Heart right ventricle (tissue), 16 donors: ENCODE measurements at regions not wholly inside any gene's neighbourhood (a gene's known extent, or its start where the extent isn't known, plus 50 kb on each side); places are given as distances from the start of the nearest gene placed in this dataset.

ENCODE experiments used
- ATAC-seq, 8 donors: fragments of 200-7000 bp; cut with Tn5 transposase; one replicate each; pipeline ENCODE4 v1.9.1; 2020; ENCODE audit warnings: mild to moderate bottlenecking in 8 of 8, moderate library complexity in 8 of 8, moderate number of reproducible peaks in 1 of 8
- DNase-seq, 2 donors: peaks; one replicate each; pipeline ENCODE4 v3.0.0-alpha.2; 2020
- H3K27ac ChIP-seq, 10 donors: fragments of 200-600 bp; sonication (generic) in 2 of 10; one replicate each; pipeline versions ENCODE4 v1.5.0 to v1.8.0; 2020 to 2022; ENCODE audit warnings: mild to moderate bottlenecking in 3 of 10
- H3K27me3 ChIP-seq, 7 donors: fragments of 200-600 bp; one replicate each; pipeline ENCODE4 v1.8.0; 2021 to 2022; ENCODE audit warnings: mild to moderate bottlenecking in 2 of 7
- H3K36me3 ChIP-seq, 9 donors: fragments of 200-600 bp; sonication (generic) in 1 of 9; one replicate each; pipeline versions ENCODE4 v1.5.0 to v1.8.0; 2020 to 2022; ENCODE audit warnings: mild to moderate bottlenecking in 2 of 9
- H3K4me1 ChIP-seq, 9 donors: fragments of 200-600 bp; sonication (generic) in 1 of 9; one replicate each; pipeline versions ENCODE4 v1.5.0 to v1.8.0; 2020 to 2022; ENCODE audit warnings: mild to moderate bottlenecking in 4 of 9
- H3K4me3 ChIP-seq, 10 donors: fragments of 200-600 bp; sonication (generic) in 2 of 10; one replicate each; pipeline versions ENCODE4 v1.5.0 to v1.8.0; 2020 to 2022; ENCODE audit warnings: mild to moderate bottlenecking in 7 of 10, moderate library complexity in 2 of 10
- H3K9me3 ChIP-seq, 11 donors: fragments of 200-600 bp in 10 of 11; sonication (generic) in 2 of 11; one replicate each; pipeline versions ENCODE4 v1.5.0 to v1.8.0; 2013 to 2022; ENCODE audit warnings: mild to moderate bottlenecking in 2 of 11, control low read depth in 1 of 11, moderate library complexity in 1 of 11
- CTCF ChIP-seq, 9 donors: fragments of 200-600 bp; sonication (generic) in 2 of 9; IDR thresholded peaks; one replicate each; pipeline versions ENCODE4 v1.5.0 to v1.8.0; 2021 to 2022; ENCODE audit warnings: antibody characterized with exemption in 9 of 9, mild to moderate bottlenecking in 5 of 9, moderate library complexity in 1 of 9
- WGBS, 2 donors: extraction: QIAGEN DNeasy Blood & Tissue Kit; methylation state at CpG; one replicate each; pipeline ENCODE4 v1.1.7; 2013; ENCODE audit warnings: inconsistent platforms in 1 of 2; 5-methylcytosine and 5-hydroxymethylcytosine counted together
- intact Hi-C, 10 donors: fragments of 100-400 bp; cut with DNase I; formaldehyde crosslinking; loops; one replicate each; pipeline versions ENCODE4 v1.11.1 to v1.14.2; 2022
- donor health status: Arrhythmogenic right ventricular cardiomyopathy.
- donor health status: ischemic (EF 13 %, LVEDD 7.1; RV severe dilation, severe dysfunction).
- donor health status: healthy with polysubstance abuse.
- donor health status: DM: no; HTN: yes; CAD: no.
- donor health status: DM: no; HTN: no; CAD: no.
- donor health status: ischemic (EF 25% LVEDD 6.9; RV normal size, moderate dysfunction).
- donor health status: ischemic (EF 25% LVEDD 5.7; RV mildly dilated, moderate dysfunction).
- donor health status: healthy.
- donor health status: DM: yes; HTN: yes; CAD: no.
- donor health status: Ischemic cardiomyopathy.
- donor health status: ischemic (EF 35%, LVEDD 5.7; RV mildly dilated, moderate dysfunction).
- donor health status: nonischemic (EF 11% LVEDD 7.7; RV severe dilation, severe dysfunction).
- donor health status: DM: yes; HTN: yes; CAD: no.
- donor health status: PGD.
- donor health status: ischemic (EF 29% LVEDD 5.4; RV normal size, mild dysfunction).
- donor health status: nonischemic (EF 23%, LVEDD 6.1; RV moderate dilation, normal function).

- Histone ChIP-seq H3K9me3 (peaks cover 0 to 8% (median 0%) of the 10 kb centered on the region in 11 donors), H3K27me3 (no peaks in the 10 kb centered on the region), H3K4me3 (no peak overlapping the region), H3K27ac (no peak overlapping the region), H3K4me1 (no peaks in the 10 kb centered on the region), H3K36me3 (no peaks in the 10 kb centered on the region)
- DNase-seq (no peak), ATAC-seq (no peak)
- intact Hi-C loops = no loop called here
- no peak for TF ChIP-seq CTCF (IDR thresholded peaks at IDR 0.05)
- 88 to 90% methylated on average over 4 of the region's 4 CpGs for WGBS, 2 donors
These were observed 168.6 kb upstream of the FAR2 start for GRCh38 chr12:28980436-28980835.

- no peaks in the 10 kb centered on the region for H3K36me3 ChIP-seq
- 59 to 61% methylated on average over 5 of the region's 5 CpGs for WGBS, 2 donors
- no peak for DNase-seq
- no peaks in the 10 kb centered on the region for H3K9me3 ChIP-seq
- peak overlapping the region in 4 of 10 donors; percentile 10 to 59 (median 28) for H3K27ac ChIP-seq
- H3K4me1 ChIP-seq = peaks cover 0 to 16% (median 3%) of the 10 kb centered on the region in 9 donors
- H3K4me3 ChIP-seq = no peak overlapping the region
- TF ChIP-seq CTCF (IDR thresholded peaks at IDR 0.05) = no peak
- peak in 7 of 8 donors; percentile 30 to 76 (median 58) for ATAC-seq
- H3K27me3 ChIP-seq = no peaks in the 10 kb centered on the region
- intact Hi-C loops = no loop called here
These were observed 161.3 kb upstream of the FAR2 start for GRCh38 chr12:28987538-28988324.

GRCh38 chr12:28988325-28988704, 160.8 kb upstream of the FAR2 start:
- Histone ChIP-seq H3K36me3 (no peaks in the 10 kb centered on the region), H3K27ac (peak overlapping the region in 2 of 10 donors; percentile 31 to 59), H3K9me3 (no peaks in the 10 kb centered on the region), H3K4me1 (peaks cover 0 to 16% (median 3%) of the 10 kb centered on the region in 9 donors), H3K27me3 (no peaks in the 10 kb centered on the region), H3K4me3 (no peak overlapping the region)
- 24 to 39% methylated on average over 2 of the region's 2 CpGs for WGBS, 2 donors
- DNase-seq (no peak), ATAC-seq (peak in 3 of 8 donors; percentile 6 to 40 (median 33))
- TF ChIP-seq CTCF (IDR thresholded peaks at IDR 0.05) = no peak
- intact Hi-C loops = no loop called here

- no peak overlapping the region for H3K4me3 ChIP-seq
- H3K9me3 ChIP-seq = no peaks in the 10 kb centered on the region
- no peak for TF ChIP-seq CTCF (IDR thresholded peaks at IDR 0.05)
- no peaks in the 10 kb centered on the region for H3K27me3 ChIP-seq
- peaks cover 0 to 29% (median 3%) of the 10 kb centered on the region in 9 donors for H3K4me1 ChIP-seq
- DNase-seq (no peak), ATAC-seq (no peak)
- no peaks in the 10 kb centered on the region for H3K36me3 ChIP-seq
- H3K27ac ChIP-seq = no peak overlapping the region
- 86 to 90% methylated on average over 2 of the region's 2 CpGs for WGBS, 2 donors
- intact Hi-C loops = loop anchor here in 2 of 10 donors (10.0 kb wide), 2 partner anchors 97 to 1257 kb away; no protein-coding TSS in a partner anchor
These were observed 157.5 kb upstream of the FAR2 start for GRCh38 chr12:28991626-28992025.
